H9 (cell line): ENCODE measurements at regions not wholly inside any gene's neighbourhood (a gene's known extent, or its start where the extent isn't known, plus 50 kb on each side); places are given as distances from the start of the nearest gene placed in this dataset.

Experiments used
- DNase-seq: peaks from one replicate; pipeline ENCODE4 v3.0.0-alpha.2; 2017
- H2AFZ ChIP-seq: one replicate; pipeline ENCODE4 v1.6.1; 2013; ENCODE audit warnings: mild to moderate bottlenecking, low read length, control low read depth, moderate library complexity
- H2AK5ac ChIP-seq: 2 replicates; pipeline ENCODE4 v1.6.1; 2013; ENCODE audit warnings: low read length, control low read depth, mixed read lengths; ENCODE audit not compliant: insufficient read length
- H2BK120ac ChIP-seq: one replicate; pipeline ENCODE4 v1.6.1; 2013; ENCODE audit warnings: low read depth, mild to moderate bottlenecking, low read length, control low read depth, inconsistent platforms; ENCODE audit not compliant: poor library complexity, severe bottlenecking
- H2BK12ac ChIP-seq: 2 replicates; pipeline ENCODE4 v1.6.1; 2013; ENCODE audit warnings: low read length, control low read depth, mixed read lengths, low read depth; ENCODE audit not compliant: insufficient read length
- H2BK15ac ChIP-seq: 2 replicates; pipeline ENCODE4 v1.6.1; 2013; ENCODE audit warnings: low read depth, low read length, control low read depth
- H2BK20ac ChIP-seq: one replicate; pipeline ENCODE4 v1.6.1; 2013; ENCODE audit warnings: low read depth, mild to moderate bottlenecking, low read length, control low read depth, inconsistent platforms; ENCODE audit not compliant: poor library complexity, severe bottlenecking
- H2BK5ac ChIP-seq: 2 replicates; pipeline ENCODE4 v1.6.1; 2013; ENCODE audit warnings: low read length, control low read depth, mixed read lengths; ENCODE audit not compliant: insufficient read length
- H3K14ac ChIP-seq: 2 replicates; pipeline ENCODE4 v1.6.1; 2013; ENCODE audit warnings: low read length, control low read depth; ENCODE audit not compliant: insufficient read depth
- H3K18ac ChIP-seq: 2 replicates; pipeline ENCODE4 v1.6.1; 2013; ENCODE audit warnings: low read depth, mild to moderate bottlenecking, mixed read lengths, low read length, control low read depth; ENCODE audit not compliant: insufficient read length
- H3K23ac ChIP-seq: 2 replicates; pipeline ENCODE4 v1.6.1; 2013; ENCODE audit warnings: low read length, control low read depth, mixed read lengths, low read depth; ENCODE audit not compliant: insufficient read length
- H3K23me2 ChIP-seq: 2 replicates; pipeline ENCODE4 v1.6.1; 2013; ENCODE audit warnings: low read depth, mild to moderate bottlenecking, mixed read lengths, low read length, control low read depth; ENCODE audit not compliant: insufficient read length, poor library complexity, severe bottlenecking
- H3K27ac ChIP-seq: 2 replicates; pipeline ENCODE4 v1.5.1; 2013; ENCODE audit warnings: low read length, control low read depth, mixed read lengths, low read depth; ENCODE audit not compliant: insufficient read length
- H3K27me3 ChIP-seq: 2 replicates; pipeline ENCODE4 v1.6.1; 2013; ENCODE audit warnings: low read length, control low read depth, inconsistent platforms; ENCODE audit not compliant: insufficient read depth
- H3K4ac ChIP-seq: 2 replicates; pipeline ENCODE4 v1.6.1; 2013; ENCODE audit warnings: low read depth, mild to moderate bottlenecking, control low read depth, inconsistent platforms, low read length, moderate library complexity
- H3K4me1 ChIP-seq: 2 replicates; pipeline ENCODE4 v1.6.1; 2013; ENCODE audit warnings: low read length, control low read depth, inconsistent platforms; ENCODE audit not compliant: insufficient read depth
- H3K4me2 ChIP-seq: 2 replicates; pipeline ENCODE4 v1.6.1; 2013; ENCODE audit warnings: low read length, control low read depth, mixed read lengths; ENCODE audit not compliant: insufficient read length, insufficient read depth
- H3K56ac ChIP-seq: 2 replicates; pipeline ENCODE4 v1.6.1; 2013; ENCODE audit warnings: low read depth, mild to moderate bottlenecking, mixed read lengths, low read length, control low read depth; ENCODE audit not compliant: insufficient read length
- H3K79me1 ChIP-seq: 2 replicates; pipeline ENCODE4 v1.6.1; 2013; ENCODE audit warnings: low read depth, mild to moderate bottlenecking, moderate library complexity, low read length, control low read depth, inconsistent platforms; ENCODE audit not compliant: insufficient read depth, poor library complexity, severe bottlenecking
- H3K79me2 ChIP-seq: 2 replicates; pipeline ENCODE4 v1.6.1; 2013; ENCODE audit warnings: low read length, control low read depth, inconsistent platforms; ENCODE audit not compliant: insufficient read depth
- H3K9ac ChIP-seq: 2 replicates; pipeline ENCODE4 v1.6.1; 2013; ENCODE audit warnings: low read length, control low read depth, mixed read lengths; ENCODE audit not compliant: insufficient read length; ENCODE audit errors: extremely low read depth
- H3K9me3 ChIP-seq: one replicate; pipeline ENCODE4 v1.6.1; 2013; ENCODE audit warnings: low read depth, low read length, inconsistent platforms; ENCODE audit not compliant: control insufficient read depth
- H3T11ph ChIP-seq: one replicate; pipeline ENCODE4 v1.6.1; 2013; ENCODE audit warnings: mild to moderate bottlenecking, low read length, control low read depth, inconsistent platforms
- H4K20me1 ChIP-seq: one replicate; pipeline ENCODE4 v1.6.1; 2013; ENCODE audit not compliant: control insufficient read depth, insufficient read length, insufficient read depth
- H4K5ac ChIP-seq: 2 replicates; pipeline ENCODE4 v1.6.1; 2013; ENCODE audit warnings: low read depth, mild to moderate bottlenecking, mixed read lengths, low read length, control low read depth; ENCODE audit not compliant: insufficient read length
- H4K8ac ChIP-seq: replicated peaks from 2 replicates; pipeline ENCODE4 v1.6.1; 2013; ENCODE audit warnings: low read length, control low read depth, mixed read lengths, low read depth; ENCODE audit not compliant: insufficient read length
- H4K91ac ChIP-seq: 2 replicates; pipeline ENCODE4 v1.6.1; 2013; ENCODE audit warnings: low read depth, mild to moderate bottlenecking, moderate library complexity, mixed read lengths, low read length, control low read depth; ENCODE audit not compliant: insufficient read length
- H3K27ac Mint-ChIP-seq, 3 experiments: 2 replicates in 2 of 3; 3 replicates in 1 of 3; pipeline ENCODE4 v1.8.0; 2020 to 2021; ENCODE audit warnings: mixed read lengths in 3 of 3, mild to moderate bottlenecking in 1 of 3, moderate library complexity in 1 of 3
- H3K27me3 Mint-ChIP-seq: 2 replicates; pipeline ENCODE4 v1.8.0; 2021; ENCODE audit warnings: low read depth, mild to moderate bottlenecking, moderate library complexity, mixed read lengths
- H3K36me3 Mint-ChIP-seq, 3 experiments: 2 replicates in 2 of 3; 3 replicates in 1 of 3; pipeline ENCODE4 v1.8.0; 2020 to 2021; ENCODE audit warnings: low read depth in 3 of 3, mixed read lengths in 3 of 3; ENCODE audit not compliant: insufficient read depth in 1 of 3
- H3K4me1 Mint-ChIP-seq, 2 experiments: 2 replicates each; pipeline ENCODE4 v1.8.0; 2020; ENCODE audit warnings: mixed read lengths in 2 of 2
- H3K4me3 Mint-ChIP-seq, 2 experiments: 2 replicates in 1 of 2; 3 replicates in 1 of 2; pipeline ENCODE4 v1.8.0; 2020 to 2021; ENCODE audit warnings: mild to moderate bottlenecking in 2 of 2, mixed read lengths in 2 of 2, moderate library complexity in 1 of 2
- H3K9me3 Mint-ChIP-seq, 2 experiments: 2 replicates in 1 of 2; 3 replicates in 1 of 2; pipeline ENCODE4 v1.8.0; 2020; ENCODE audit warnings: mild to moderate bottlenecking in 2 of 2, mixed read lengths in 2 of 2, moderate library complexity in 1 of 2
- CTCF ChIP-seq: fragments of 200-600 bp; sonication (generic); conservative IDR thresholded peaks from 3 replicates; pipeline ENCODE4 v1.8.0; 2021; ENCODE audit warnings: antibody characterized with exemption, mild to moderate bottlenecking
- WGBS: extraction: QIAGEN DNeasy Blood & Tissue Kit; methylation state at CpG from one replicate; pipeline ENCODE4 v1.1.7; 2013; ENCODE audit warnings: missing lambda C conversion rate, low lambda C conversion rate, mixed read lengths; ENCODE audit not compliant: insufficient read length; ENCODE audit errors: extremely low coverage; 5-methylcytosine and 5-hydroxymethylcytosine counted together

- H3K79me2 ChIP-seq: no peaks in the 10 kb centered on the region
- peaks cover 3% of the 10 kb centered on the region for H3K23me2 ChIP-seq
- H4K91ac ChIP-seq: no peak overlapping the region
- no peak overlapping the region for H3K56ac ChIP-seq
- no peaks in the 10 kb centered on the region for H3K9me3 ChIP-seq
- H2BK20ac ChIP-seq: no peak overlapping the region
- no peaks in the 10 kb centered on the region for H4K20me1 ChIP-seq
- no peaks in the 10 kb centered on the region for H3K4me1 ChIP-seq
- H3K79me1 ChIP-seq: no peaks in the 10 kb centered on the region
- no peak overlapping the region for H4K8ac ChIP-seq
- no peaks in the 10 kb centered on the region for H3K9me3 Mint-ChIP-seq
- H2BK15ac ChIP-seq: no peak overlapping the region
- peak overlapping the region in 1 of 3 experiments; percentile 32; a peak in 1 of 7 replicates for H3K27ac Mint-ChIP-seq
- TF ChIP-seq CTCF: no peak
- no peak overlapping the region for H3K23ac ChIP-seq
- no peak overlapping the region for H3T11ph ChIP-seq
- H2BK5ac ChIP-seq: no peak overlapping the region
- peak overlapping the region; percentile 41; the same call in 1 of the 2 replicates for H3K14ac ChIP-seq
- H3K4me1 Mint-ChIP-seq: peaks cover 11 to 16% of the 10 kb centered on the region in 2 experiments
- H3K18ac ChIP-seq: no peak overlapping the region
- H3K4me3 Mint-ChIP-seq: peak overlapping the region; percentile 68 to 88
- no peak overlapping the region for H3K4ac ChIP-seq
- no peak overlapping the region for H2AK5ac ChIP-seq
- peaks cover 26% of the 10 kb centered on the region for H3K27me3 Mint-ChIP-seq
- H3K27ac ChIP-seq: no peak overlapping the region
- no peak for DNase-seq
- no peak overlapping the region for H2BK12ac ChIP-seq
- no peak overlapping the region for H2AFZ ChIP-seq
- no peak overlapping the region for H2BK120ac ChIP-seq
- H3K27me3 ChIP-seq: no peaks in the 10 kb centered on the region; the same call in 1 of the 2 replicates
- H3K36me3 Mint-ChIP-seq: no peaks in the 10 kb centered on the region
- no peak overlapping the region for H3K9ac ChIP-seq
- no CpG with 5 or more reads among the region's 62 CpGs for WGBS
- H4K5ac ChIP-seq: no peak overlapping the region
- peak overlapping the region; percentile 88 for H3K4me2 ChIP-seq
These were observed 54.3 kb upstream of the HNRNPU start for GRCh38 chr1:244918421-244919319.
